ENCODE measurements at regions not wholly inside any gene's neighbourhood (a gene's known extent, or its start where the extent isn't known, plus 50 kb on each side); places are given as distances from the start of the nearest gene placed in this dataset.

GRCh38 chr1:42037161-42037560, 116.0 kb upstream of the GUCA2B start:
- TF ChIP-seq, protein P1, sequence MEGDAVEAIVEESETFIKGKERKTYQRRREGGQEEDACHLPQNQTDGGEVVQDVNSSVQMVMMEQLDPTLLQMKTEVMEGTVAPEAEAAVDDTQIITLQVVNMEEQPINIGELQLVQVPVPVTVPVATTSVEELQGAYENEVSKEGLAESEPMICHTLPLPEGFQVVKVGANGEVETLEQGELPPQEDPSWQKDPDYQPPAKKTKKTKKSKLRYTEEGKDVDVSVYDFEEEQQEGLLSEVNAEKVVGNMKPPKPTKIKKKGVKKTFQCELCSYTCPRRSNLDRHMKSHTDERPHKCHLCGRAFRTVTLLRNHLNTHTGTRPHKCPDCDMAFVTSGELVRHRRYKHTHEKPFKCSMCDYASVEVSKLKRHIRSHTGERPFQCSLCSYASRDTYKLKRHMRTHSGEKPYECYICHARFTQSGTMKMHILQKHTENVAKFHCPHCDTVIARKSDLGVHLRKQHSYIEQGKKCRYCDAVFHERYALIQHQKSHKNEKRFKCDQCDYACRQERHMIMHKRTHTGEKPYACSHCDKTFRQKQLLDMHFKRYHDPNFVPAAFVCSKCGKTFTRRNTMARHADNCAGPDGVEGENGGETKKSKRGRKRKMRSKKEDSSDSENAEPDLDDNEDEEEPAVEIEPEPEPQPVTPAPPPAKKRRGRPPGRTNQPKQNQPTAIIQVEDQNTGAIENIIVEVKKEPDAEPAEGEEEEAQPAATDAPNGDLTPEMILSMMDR (IDR thresholded peaks at IDR 0.05), result no peak
- TF ChIP-seq POLR2AphosphoS5 (IDR thresholded peaks at IDR 0.05), result no peak
- no peak for TF ChIP-seq POLR2A (IDR thresholded peaks at IDR 0.05)
- TF ChIP-seq EP300 (IDR thresholded peaks at IDR 0.05), result no peak
